ENCODE measurements at regions not wholly inside any gene's neighbourhood (a gene's known extent, or its start where the extent isn't known, plus 50 kb on each side); places are given as distances from the start of the nearest gene placed in this dataset.

GRCh38 chr17:14886200-14886739 is 378.9 kb downstream of the PMP22 start:
- Mint-ChIP-seq H3K27ac (no peak overlapping the region), H3K36me3 (peaks cover 50% of the 10 kb centered on the region), H3K4me1 (no peaks in the 10 kb centered on the region), H3K27me3 (ENCODE audit: low read depth) (peaks cover 3% of the 10 kb centered on the region; the same call in 1 of the 2 replicates), H3K4me3 (no peak overlapping the region), H3K9me3 (peaks cover 65% of the 10 kb centered on the region)
- no peak for DNase-seq (ENCODE audit: low spot score)
- ATAC-seq: peak; percentile 91
- CTCF ChIA-PET: interaction anchor here (0.6 to 2.4 kb wide), 17 partner anchors 8 to 327 kb away, joined by 3 to 20 read pairs (median 4); no protein-coding TSS in a partner anchor
- POLR2A ChIA-PET: no interaction called here
- TF ChIP-seq ELF4 (CRISPR knock-in tag; IDR thresholded peaks at IDR 0.05; ENCODE audit: low read depth) (no peak), FOXK1 (CRISPR knock-in tag; IDR thresholded peaks at IDR 0.05) (no peak)

GRCh38 chr17:14882131-14882530 is 383.0 kb downstream of the PMP22 start:
- Mint-ChIP-seq H3K4me3 (no peak overlapping the region), H3K36me3 (peaks cover 40% of the 10 kb centered on the region), H3K9me3 (peaks cover 54% of the 10 kb centered on the region), H3K27ac (no peak overlapping the region), H3K27me3 (ENCODE audit: low read depth) (peaks cover 3% of the 10 kb centered on the region; the same call in 1 of the 2 replicates), H3K4me1 (no peaks in the 10 kb centered on the region)
- DNase-seq (ENCODE audit: low spot score): no peak
- TF ChIP-seq ZNF425 (CRISPR knock-in tag; conservative IDR thresholded peaks at IDR 0.05) (no peak), ZBTB43 (CRISPR knock-in tag; IDR thresholded peaks at IDR 0.05) (no peak), NFATC4 (CRISPR knock-in tag; IDR thresholded peaks at IDR 0.05) (no peak), ATF1 (CRISPR knock-in tag; IDR thresholded peaks at IDR 0.05) (no peak), TEAD1 (CRISPR knock-in tag; IDR thresholded peaks at IDR 0.05) (no peak), NR1H2 (CRISPR knock-in tag; IDR thresholded peaks at IDR 0.05) (no peak), CREM (CRISPR knock-in tag; IDR thresholded peaks at IDR 0.05) (no peak), ZBTB21 (CRISPR knock-in tag; IDR thresholded peaks at IDR 0.05; ENCODE audit: borderline replicate concordance) (no peak), ZNF671 (CRISPR knock-in tag; IDR thresholded peaks at IDR 0.05) (no peak), PREB (CRISPR knock-in tag; IDR thresholded peaks at IDR 0.05; ENCODE audit: borderline replicate concordance) (no peak), CBFB (CRISPR knock-in tag; IDR thresholded peaks at IDR 0.05; ENCODE audit: low read depth) (no peak), EMX1 (CRISPR knock-in tag; IDR thresholded peaks at IDR 0.05) (no peak), NR3C1 (CRISPR knock-in tag; conservative IDR thresholded peaks at IDR 0.05; ENCODE audit: low read depth) (no peak), HMGXB4 (CRISPR knock-in tag; IDR thresholded peaks at IDR 0.05) (no peak)
- ChIA-PET CTCF (no interaction called here), POLR2A (no interaction called here)
- ATAC-seq: no peak

All from WTC11 (cell line).